ENCODE measurements at regions not wholly inside any gene's neighbourhood (a gene's known extent, or its start where the extent isn't known, plus 50 kb on each side); places are given as distances from the start of the nearest gene placed in this dataset.

DNA sequence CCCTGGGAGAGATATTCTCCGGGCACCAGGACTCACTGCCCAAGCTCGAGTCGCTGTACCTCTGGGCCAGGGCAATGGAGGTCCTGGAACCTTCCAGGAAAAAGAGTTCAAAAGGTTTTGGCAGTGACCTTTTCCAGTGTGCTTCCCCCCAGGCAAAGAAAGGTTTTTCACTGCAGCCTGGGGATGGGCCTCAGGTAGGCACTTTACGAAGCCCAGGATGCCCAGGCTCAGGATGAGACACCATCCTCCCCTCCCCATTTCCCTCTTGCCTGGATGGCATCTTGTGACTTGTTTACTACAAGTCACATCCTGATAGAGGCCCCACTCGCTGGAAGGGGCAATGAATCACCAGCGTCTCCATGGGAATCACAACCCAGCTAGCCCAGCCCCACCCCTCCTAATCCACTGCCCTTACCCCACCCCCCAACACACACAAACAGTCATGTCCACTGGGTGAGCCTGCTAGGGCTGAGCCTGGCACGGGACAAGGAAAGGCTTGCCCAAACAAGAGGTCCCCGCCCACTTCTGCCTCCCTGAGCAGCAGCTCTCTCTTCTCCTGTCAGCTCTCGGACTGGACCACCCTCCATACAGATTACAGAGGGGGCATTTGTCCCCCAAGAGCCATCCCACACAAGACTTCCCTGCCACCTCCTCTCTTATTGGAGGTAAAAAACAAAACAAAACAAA is 93.8 kb upstream of the SMNDC1 start:
- H3K4me3 ChIP-seq (ENCODE audit: low read length in 2 of 2) = no peak overlapping the region
- no peaks in the 10 kb centered on the region for H3K27me3 ChIP-seq (ENCODE audit: control insufficient read depth in 1 of 2, insufficient read depth in 2 of 2, low read length in 2 of 2)
- no peak overlapping the region for H3K27ac ChIP-seq (ENCODE audit: low read length)
- no peaks in the 10 kb centered on the region for H3K36me3 ChIP-seq (ENCODE audit: control insufficient read depth in 2 of 2, insufficient read depth in 2 of 2, low read length in 2 of 2)
- H3K4me1 ChIP-seq (ENCODE audit: control insufficient read depth, insufficient read depth, low read length) = peaks cover 3% of the 10 kb centered on the region
- no peaks in the 10 kb centered on the region for H3K9me3 ChIP-seq (ENCODE audit: control insufficient read depth in 2 of 2, low read length in 2 of 2)
- no peak overlapping the region for H3K9ac ChIP-seq (ENCODE audit: low read length in 2 of 2)

DNA sequence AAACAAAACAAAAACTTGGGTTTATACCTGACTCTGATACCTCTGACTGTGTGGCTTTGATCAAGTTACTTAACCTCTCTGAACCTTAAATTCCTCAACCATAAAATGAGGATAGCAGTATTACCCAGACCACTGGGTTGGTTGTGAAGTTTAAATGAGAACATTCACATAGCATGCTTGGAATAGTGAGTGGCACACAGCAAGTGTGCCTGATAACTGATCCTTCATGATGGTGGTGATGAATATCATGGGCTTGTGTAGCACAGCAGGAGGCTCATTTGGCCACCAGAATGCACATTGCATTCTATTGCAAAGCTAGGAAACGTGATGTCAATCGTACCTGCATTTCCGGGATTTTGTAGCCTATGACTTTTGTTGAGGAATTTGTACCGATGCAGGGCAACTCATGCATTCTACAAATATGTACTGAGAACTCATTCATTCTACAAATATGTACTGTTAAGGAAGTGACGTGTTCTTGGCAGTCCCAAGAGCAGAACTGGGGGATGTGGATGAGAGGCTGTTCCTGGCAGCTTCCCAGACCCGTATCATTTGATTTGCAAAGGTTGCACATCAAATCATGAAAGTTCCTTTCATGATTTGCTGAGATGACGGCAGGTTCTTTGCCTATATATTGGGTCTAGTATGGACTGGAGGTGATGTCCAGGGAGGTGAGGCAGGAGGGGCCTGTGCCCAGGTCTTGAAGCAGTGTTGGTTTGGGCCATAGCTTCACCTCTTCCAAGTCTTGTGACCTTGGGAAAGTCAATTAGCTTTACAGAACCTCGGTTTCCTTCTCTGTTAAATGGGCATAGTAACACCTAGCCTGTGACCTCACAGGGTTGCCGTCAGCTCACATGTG is 94.6 kb upstream of the SMNDC1 start:
- peaks cover 3% of the 10 kb centered on the region for H3K4me1 ChIP-seq (ENCODE audit: control insufficient read depth, insufficient read depth, low read length)
- H3K27me3 ChIP-seq (ENCODE audit: control insufficient read depth in 1 of 2, insufficient read depth in 2 of 2, low read length in 2 of 2) = no peaks in the 10 kb centered on the region
- no peaks in the 10 kb centered on the region for H3K36me3 ChIP-seq (ENCODE audit: control insufficient read depth in 2 of 2, insufficient read depth in 2 of 2, low read length in 2 of 2)
- H3K9me3 ChIP-seq (ENCODE audit: control insufficient read depth in 2 of 2, low read length in 2 of 2) = no peaks in the 10 kb centered on the region
- H3K9ac ChIP-seq (ENCODE audit: low read length in 2 of 2) = no peak overlapping the region
- H3K27ac ChIP-seq (ENCODE audit: low read length) = no peak overlapping the region
- no peak overlapping the region for H3K4me3 ChIP-seq (ENCODE audit: low read length in 2 of 2)

DNA sequence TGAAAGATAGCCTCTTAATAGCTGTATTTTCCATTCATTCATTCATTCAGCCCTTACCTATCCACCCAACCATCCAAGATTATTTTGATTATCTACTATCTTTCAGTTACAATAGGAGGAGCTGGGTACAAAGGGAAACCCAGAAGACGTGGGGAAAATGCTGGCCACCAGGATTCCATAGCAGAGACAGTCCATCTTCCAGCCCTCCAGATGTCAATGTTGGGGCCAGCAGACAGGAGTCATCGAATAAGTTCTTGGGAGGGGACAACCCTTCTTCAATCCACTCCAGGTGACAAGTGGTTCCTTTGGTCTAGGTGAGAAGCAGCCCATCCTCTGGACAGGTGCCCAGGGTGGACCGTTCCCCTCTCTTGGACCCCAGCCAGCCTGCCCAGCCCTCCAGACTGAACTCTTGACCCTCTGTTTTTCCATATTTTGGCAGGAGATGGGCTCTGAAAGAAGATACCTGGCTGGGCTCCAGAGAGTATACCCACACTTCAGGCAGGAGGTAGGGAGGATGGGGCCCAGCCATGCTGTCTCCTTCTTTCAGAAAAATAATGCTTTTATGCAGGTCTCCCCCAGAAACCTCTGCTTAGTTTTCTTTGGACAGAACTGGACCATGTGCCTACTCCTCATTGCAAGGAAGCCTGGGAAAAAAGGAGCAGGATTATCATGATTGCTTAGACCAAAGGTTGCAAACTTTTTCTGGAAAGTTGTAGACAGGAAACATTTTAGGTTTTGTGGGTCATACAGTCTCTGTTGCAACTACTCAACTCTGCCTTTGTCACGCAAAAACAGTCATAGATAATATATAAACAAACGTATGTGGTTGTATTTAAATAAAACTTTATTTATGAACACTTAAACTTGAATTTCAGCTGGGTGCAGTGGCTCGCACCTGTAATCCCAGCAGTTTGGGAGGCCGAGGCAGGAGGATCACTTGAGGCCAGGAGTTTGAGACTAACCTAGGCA is 95.5 kb upstream of the SMNDC1 start:
- Histone ChIP-seq H3K27ac (ENCODE audit: low read length) (no peak overlapping the region), H3K9ac (ENCODE audit: low read length in 2 of 2) (no peak overlapping the region), H3K4me1 (ENCODE audit: control insufficient read depth, insufficient read depth, low read length) (peaks cover 3% of the 10 kb centered on the region), H3K4me3 (ENCODE audit: low read length in 2 of 2) (no peak overlapping the region), H3K9me3 (ENCODE audit: control insufficient read depth in 2 of 2, low read length in 2 of 2) (no peaks in the 10 kb centered on the region), H3K27me3 (ENCODE audit: control insufficient read depth in 1 of 2, insufficient read depth in 2 of 2, low read length in 2 of 2) (no peaks in the 10 kb centered on the region), H3K36me3 (ENCODE audit: control insufficient read depth in 2 of 2, insufficient read depth in 2 of 2, low read length in 2 of 2) (no peaks in the 10 kb centered on the region)

DNA sequence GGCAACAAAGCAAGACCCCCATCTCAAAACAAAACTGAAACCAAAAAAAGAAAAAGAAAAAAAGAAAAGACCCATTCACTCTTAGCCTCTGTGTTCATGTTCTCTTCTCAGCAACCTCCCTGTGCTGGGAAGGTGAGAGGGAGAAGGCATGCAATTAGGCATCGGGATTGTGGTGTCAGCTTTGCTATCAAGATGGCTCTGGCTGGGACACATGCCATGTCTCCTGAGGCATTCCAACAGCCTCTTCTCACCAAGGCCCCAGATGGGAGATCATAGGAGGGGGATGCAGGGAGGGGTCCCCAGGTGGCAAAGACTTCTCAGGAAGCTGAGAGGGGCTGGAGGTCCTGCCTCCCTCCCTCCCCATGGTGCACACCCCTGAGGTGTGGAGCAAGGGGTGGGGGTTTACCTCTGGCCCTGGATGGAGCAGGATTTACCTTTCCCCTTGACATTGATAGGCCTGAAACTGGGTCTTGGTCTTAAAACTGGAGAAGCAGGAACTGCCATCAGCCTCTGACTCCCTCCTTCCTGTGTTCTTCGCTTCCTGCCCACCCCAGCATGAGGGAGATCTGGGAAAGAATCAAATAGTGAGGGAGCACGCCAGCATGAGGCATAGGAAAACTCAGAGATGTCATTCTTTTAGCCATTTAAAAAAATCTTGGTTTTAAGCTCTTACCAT is 96.2 kb upstream of the DUSP5 start:
- Histone ChIP-seq H3K9me3 (ENCODE audit: control insufficient read depth in 2 of 2, low read length in 2 of 2) (no peaks in the 10 kb centered on the region), H3K27me3 (ENCODE audit: control insufficient read depth in 1 of 2, insufficient read depth in 2 of 2, low read length in 2 of 2) (no peaks in the 10 kb centered on the region), H3K27ac (ENCODE audit: low read length) (no peak overlapping the region), H3K4me3 (ENCODE audit: low read length in 2 of 2) (no peak overlapping the region), H3K36me3 (ENCODE audit: control insufficient read depth in 2 of 2, insufficient read depth in 2 of 2, low read length in 2 of 2) (no peaks in the 10 kb centered on the region), H3K9ac (ENCODE audit: low read length in 2 of 2) (no peak overlapping the region), H3K4me1 (ENCODE audit: control insufficient read depth, insufficient read depth, low read length) (no peaks in the 10 kb centered on the region)

DNA sequence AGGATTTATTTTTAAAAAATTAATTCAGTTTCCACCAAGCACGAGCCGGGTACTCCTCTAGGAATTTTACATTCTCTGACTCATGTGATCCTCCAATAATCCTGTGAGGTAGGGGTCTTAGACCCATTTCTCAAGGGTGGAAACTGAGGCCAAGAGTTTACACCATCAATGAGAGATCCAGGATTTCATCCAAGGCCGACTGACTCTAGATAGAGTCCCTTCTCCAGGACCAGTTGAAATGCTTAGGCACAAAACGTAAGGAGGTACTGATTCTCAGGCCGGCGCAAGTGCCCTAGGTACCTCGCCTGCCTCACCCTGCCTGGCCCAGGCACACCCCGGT is 95.7 kb upstream of the DUSP5 start:
- no peaks in the 10 kb centered on the region for H3K36me3 ChIP-seq (ENCODE audit: control insufficient read depth in 2 of 2, insufficient read depth in 2 of 2, low read length in 2 of 2)
- H3K9ac ChIP-seq (ENCODE audit: low read length in 2 of 2) = no peak overlapping the region
- no peaks in the 10 kb centered on the region for H3K4me1 ChIP-seq (ENCODE audit: control insufficient read depth, insufficient read depth, low read length)
- H3K9me3 ChIP-seq (ENCODE audit: control insufficient read depth in 2 of 2, low read length in 2 of 2) = no peaks in the 10 kb centered on the region
- H3K27me3 ChIP-seq (ENCODE audit: control insufficient read depth in 1 of 2, insufficient read depth in 2 of 2, low read length in 2 of 2) = no peaks in the 10 kb centered on the region
- no peak overlapping the region for H3K4me3 ChIP-seq (ENCODE audit: low read length in 2 of 2)
- no peak overlapping the region for H3K27ac ChIP-seq (ENCODE audit: low read length)

DNA sequence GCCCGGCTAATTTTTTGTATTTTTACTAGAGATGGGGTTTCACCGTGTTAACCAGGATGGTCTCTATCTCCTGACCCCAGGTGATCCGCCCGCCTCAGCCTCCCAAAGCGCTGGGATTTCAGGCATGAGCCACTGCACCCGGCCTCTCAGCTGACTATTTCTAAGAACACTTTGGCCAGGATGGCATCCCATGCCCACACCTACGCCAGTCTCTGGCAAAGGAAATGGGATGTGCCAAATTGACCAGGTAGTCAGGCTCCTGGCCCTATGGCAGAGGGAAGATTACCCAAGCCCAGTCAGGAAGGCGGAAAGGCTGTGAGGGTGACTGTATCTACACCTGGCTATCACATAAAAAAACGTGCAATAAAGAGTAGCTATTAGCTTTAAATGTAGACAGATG is 94.1 kb upstream of the DUSP5 start:
- H3K36me3 ChIP-seq (ENCODE audit: control insufficient read depth in 2 of 2, insufficient read depth in 2 of 2, low read length in 2 of 2) = no peaks in the 10 kb centered on the region
- no peak overlapping the region for H3K4me3 ChIP-seq (ENCODE audit: low read length in 2 of 2)
- H3K27ac ChIP-seq (ENCODE audit: low read length) = no peak overlapping the region
- no peaks in the 10 kb centered on the region for H3K9me3 ChIP-seq (ENCODE audit: control insufficient read depth in 2 of 2, low read length in 2 of 2)
- H3K4me1 ChIP-seq (ENCODE audit: control insufficient read depth, insufficient read depth, low read length) = peaks cover 13% of the 10 kb centered on the region
- H3K9ac ChIP-seq (ENCODE audit: low read length in 2 of 2) = no peak overlapping the region
- H3K27me3 ChIP-seq (ENCODE audit: control insufficient read depth in 1 of 2, insufficient read depth in 2 of 2, low read length in 2 of 2) = no peaks in the 10 kb centered on the region

DNA sequence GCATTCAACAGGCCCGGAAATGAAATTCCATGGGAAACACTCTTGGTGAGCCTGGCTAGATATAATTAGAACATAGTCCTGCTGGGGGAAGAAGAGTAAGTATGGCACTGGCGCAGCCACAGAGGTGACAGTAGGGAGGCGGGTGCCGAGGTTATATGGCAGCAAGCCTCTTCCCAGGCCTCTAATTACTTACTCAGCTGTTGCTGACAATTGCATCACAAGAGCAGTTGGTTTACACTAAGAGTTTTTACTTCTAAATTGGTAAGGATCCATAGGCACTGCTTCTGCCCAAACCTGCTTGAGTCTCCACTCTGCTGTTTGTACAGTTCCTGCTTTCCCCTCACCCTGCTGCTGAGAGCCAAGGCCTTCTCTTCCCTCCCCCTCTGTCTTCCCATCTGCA is 93.3 kb upstream of the DUSP5 start:
- Histone ChIP-seq H3K4me3 (ENCODE audit: low read length in 2 of 2) (no peak overlapping the region), H3K27me3 (ENCODE audit: control insufficient read depth in 1 of 2, insufficient read depth in 2 of 2, low read length in 2 of 2) (no peaks in the 10 kb centered on the region), H3K36me3 (ENCODE audit: control insufficient read depth in 2 of 2, insufficient read depth in 2 of 2, low read length in 2 of 2) (no peaks in the 10 kb centered on the region), H3K4me1 (ENCODE audit: control insufficient read depth, insufficient read depth, low read length) (peaks cover 15% of the 10 kb centered on the region), H3K27ac (ENCODE audit: low read length) (no peak overlapping the region), H3K9ac (ENCODE audit: low read length in 2 of 2) (no peak overlapping the region), H3K9me3 (ENCODE audit: control insufficient read depth in 2 of 2, low read length in 2 of 2) (no peaks in the 10 kb centered on the region)

DNA sequence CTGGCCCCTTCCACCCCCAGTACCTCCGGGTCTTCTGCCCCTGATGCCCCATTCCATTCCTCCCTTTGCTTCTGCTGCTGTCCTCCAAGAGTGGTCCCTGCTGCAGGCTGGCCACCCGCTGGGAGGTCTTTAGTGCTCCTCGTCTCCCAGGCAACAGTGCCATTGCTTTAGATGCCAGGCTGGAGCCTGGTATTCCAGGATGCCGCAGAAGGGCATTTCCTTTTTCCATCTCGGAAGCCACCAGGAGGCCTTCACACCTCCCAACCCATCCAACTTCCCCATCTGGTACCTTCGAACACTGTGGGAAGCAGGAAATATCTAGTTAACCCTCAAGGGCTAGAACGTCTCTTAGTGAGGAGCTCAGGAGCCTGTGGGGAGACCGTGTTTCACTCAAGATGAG is 92.9 kb upstream of the DUSP5 start:
- Histone ChIP-seq H3K4me3 (ENCODE audit: low read length in 2 of 2) (no peak overlapping the region), H3K4me1 (ENCODE audit: control insufficient read depth, insufficient read depth, low read length) (peaks cover 15% of the 10 kb centered on the region), H3K9ac (ENCODE audit: low read length in 2 of 2) (no peak overlapping the region), H3K36me3 (ENCODE audit: control insufficient read depth in 2 of 2, insufficient read depth in 2 of 2, low read length in 2 of 2) (no peaks in the 10 kb centered on the region), H3K9me3 (ENCODE audit: control insufficient read depth in 2 of 2, low read length in 2 of 2) (no peaks in the 10 kb centered on the region), H3K27ac (ENCODE audit: low read length) (no peak overlapping the region), H3K27me3 (ENCODE audit: control insufficient read depth in 1 of 2, insufficient read depth in 2 of 2, low read length in 2 of 2) (no peaks in the 10 kb centered on the region)

DNA sequence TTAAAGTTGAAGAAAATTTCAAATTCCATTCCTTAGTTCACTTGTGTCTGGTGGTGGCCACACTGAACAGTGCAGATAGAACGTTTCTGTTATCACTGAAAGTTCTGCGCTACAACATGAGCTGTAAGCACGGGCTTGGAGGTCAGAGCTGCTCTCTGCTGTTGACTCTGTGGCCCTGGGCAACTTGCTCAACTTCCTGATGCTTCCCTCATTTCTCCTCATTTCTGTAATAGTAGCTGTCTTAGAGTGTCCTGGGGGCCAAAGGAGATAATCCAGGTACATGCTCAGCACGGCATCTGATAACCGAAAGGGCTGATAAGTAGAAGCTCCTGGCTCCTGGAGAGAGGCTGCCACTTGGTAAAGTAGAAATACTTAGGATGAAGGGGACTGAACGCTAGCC is 92.3 kb upstream of the DUSP5 start:
- Histone ChIP-seq H3K4me1 (ENCODE audit: control insufficient read depth, insufficient read depth, low read length) (peaks cover 19% of the 10 kb centered on the region), H3K27me3 (ENCODE audit: control insufficient read depth in 1 of 2, insufficient read depth in 2 of 2, low read length in 2 of 2) (no peaks in the 10 kb centered on the region), H3K36me3 (ENCODE audit: control insufficient read depth in 2 of 2, insufficient read depth in 2 of 2, low read length in 2 of 2) (no peaks in the 10 kb centered on the region), H3K9me3 (ENCODE audit: control insufficient read depth in 2 of 2, low read length in 2 of 2) (no peaks in the 10 kb centered on the region), H3K9ac (ENCODE audit: low read length in 2 of 2) (no peak overlapping the region), H3K27ac (ENCODE audit: low read length) (no peak overlapping the region), H3K4me3 (ENCODE audit: low read length in 2 of 2) (no peak overlapping the region)

Data from stomach smooth muscle (tissue), 2 donors.